SK-N-SH (cell line): ENCODE measurements at regions not wholly inside any gene's neighbourhood (a gene's known extent, or its start where the extent isn't known, plus 50 kb on each side); places are given as distances from the start of the nearest gene placed in this dataset.
A peak's percentile ranks its signal among the peaks of the same experiment; 100 is the strongest.

Experiments
- CTCF ChIA-PET: fragments of 300-600, 350-600 bp; formaldehyde crosslinking; extraction: SDS; loops from one replicate; lab custom pipeline; 2021; lab: Yijun Ruan, JAX
- POLR2A ChIA-PET: fragments of 350-600 bp; sonication (Branson Sonifier 250); formaldehyde crosslinking; extraction: SDS; loops from one replicate; lab custom pipeline; 2020; ENCODE audit warnings: antibody characterized with exemption, inconsistent platforms; lab: Yijun Ruan, JAX
- DNase-seq: peaks from one replicate; pipeline ENCODE4 v3.0.0; 2012
- H2AFZ ChIP-seq: fragments of 200-600 bp; sonication (generic); 2 replicates; pipeline ENCODE4 v1.8.1; 2016; ENCODE audit warnings: antibody characterized with exemption, mild to moderate bottlenecking, low read depth
- H3F3A ChIP-seq: fragments of 200-600 bp; sonication (generic); replicated peaks from 2 replicates; pipeline ENCODE3; 2016; ENCODE audit warnings: antibody characterized with exemption, mild to moderate bottlenecking; ENCODE audit not compliant: insufficient read depth
- H3K27ac ChIP-seq, 2 experiments: fragments of 200-500 bp in 1 of 2; fragments of 200-600 bp in 1 of 2; sonication (Bioruptor generic) in 1 of 2; sonication (generic), shearing (Covaris generic) in 1 of 2; 2 replicates each; pipeline versions ENCODE4 v1.5.1 to v1.6.1; 2014 to 2016; ENCODE audit warnings: low read depth in 2 of 2, inconsistent platforms in 1 of 2, low read length in 1 of 2, mild to moderate bottlenecking in 1 of 2, mixed read lengths in 1 of 2
- H3K27me3 ChIP-seq: fragments of 200-600 bp; sonication (generic), shearing (Covaris generic); 2 replicates; pipeline ENCODE4 v1.6.1; 2016; ENCODE audit warnings: mixed run types; ENCODE audit not compliant: insufficient read depth
- H3K36me3 ChIP-seq, 2 experiments: fragments of 200-500 bp in 1 of 2; fragments of 200-600 bp in 1 of 2; sonication (Bioruptor generic) in 1 of 2; sonication (generic) in 1 of 2; replicated peaks in 1 of 2; 2 replicates each; pipeline versions ENCODE3 to v1.5.1; 2014 to 2016; ENCODE audit warnings: low read length in 1 of 2, mild to moderate bottlenecking in 1 of 2; ENCODE audit not compliant: insufficient read depth in 2 of 2, control insufficient read depth in 1 of 2
- H3K4me1 ChIP-seq, 2 experiments: fragments of 200-500 bp in 1 of 2; fragments of 200-600 bp in 1 of 2; sonication (Bioruptor generic) in 1 of 2; sonication (generic), shearing (Covaris generic) in 1 of 2; 2 replicates each; pipeline versions ENCODE4 v1.5.1 to v1.6.1; 2014 to 2016; ENCODE audit warnings: low read depth in 1 of 2, low read length in 1 of 2, mixed run types in 1 of 2; ENCODE audit not compliant: insufficient read depth in 2 of 2, control insufficient read depth in 1 of 2
- H3K4me2 ChIP-seq: fragments of 200-600 bp; sonication (generic), shearing (Covaris generic); 2 replicates; pipeline ENCODE4 v1.6.1; 2017; ENCODE audit warnings: mixed run types
- H3K4me3 ChIP-seq, 2 experiments: fragments of 200-500 bp in 1 of 2; fragments of 200-600 bp in 1 of 2; sonication (Bioruptor generic) in 1 of 2; sonication (generic), shearing (Covaris generic) in 1 of 2; 2 replicates each; pipeline versions ENCODE4 v1.5.1 to v1.8.1; 2014 to 2016; ENCODE audit warnings: low read depth in 2 of 2, inconsistent platforms in 1 of 2, low read length in 1 of 2, mild to moderate bottlenecking in 1 of 2, mixed read lengths in 1 of 2, moderate library complexity in 1 of 2
- H3K79me2 ChIP-seq: fragments of 200-600 bp; sonication (generic); 2 replicates; pipeline ENCODE4 v1.8.1; 2017; ENCODE audit warnings: mild to moderate bottlenecking; ENCODE audit not compliant: insufficient read depth
- H3K9ac ChIP-seq: fragments of 200-600 bp; sonication (generic); 2 replicates; pipeline ENCODE4 v1.6.1; 2017; ENCODE audit warnings: mixed run types
- H3K9me2 ChIP-seq: fragments of 200-600 bp; sonication (generic); 2 replicates; pipeline ENCODE4 v1.6.1; 2017; ENCODE audit warnings: mixed run types
- H3K9me3 ChIP-seq: fragments of 200-600 bp; sonication (generic); 2 replicates; pipeline ENCODE4 v1.6.1; 2017; ENCODE audit warnings: mixed run types, mild to moderate bottlenecking, moderate library complexity
- H4K20me1 ChIP-seq: fragments of 200-600 bp; sonication (generic); 2 replicates; pipeline ENCODE4 v1.6.1; 2017; ENCODE audit warnings: mild to moderate bottlenecking, mixed run types; ENCODE audit not compliant: insufficient read depth
- CHD2 ChIP-seq: fragments of 150-350 bp; IDR thresholded peaks from 2 replicates; pipeline ENCODE4 v1.6.1; 2018; ENCODE audit warnings: low read length; ENCODE audit not compliant: partially characterized antibody
- CTCF ChIP-seq: fragments of 200-600 bp; sonication (generic); IDR thresholded peaks from 2 replicates; pipeline ENCODE4 v1.6.1; 2017; ENCODE audit warnings: antibody characterized with exemption, mild to moderate bottlenecking, moderate library complexity
- ELF1 ChIP-seq: IDR thresholded peaks from 2 replicates; pipeline ENCODE4 v1.4.0; 2012
- EP300 ChIP-seq, 2 experiments: IDR thresholded peaks; 2 replicates each; pipeline versions ENCODE4 v1.4.0 to v1.6.1; 2012; ENCODE audit warnings: borderline replicate concordance in 1 of 2, low read depth in 1 of 2, low read length in 1 of 2
- EZH2phosphoT487 ChIP-seq: fragments of 200-600 bp; sonication (generic); IDR thresholded peaks from 2 replicates; pipeline ENCODE4 v1.6.1; 2017; ENCODE audit warnings: low read depth, mixed run types, mild to moderate bottlenecking, antibody characterized with exemption, moderate library complexity, borderline replicate concordance
- FOSL2 ChIP-seq: IDR thresholded peaks from 2 replicates; pipeline ENCODE4 v1.4.0; 2012; ENCODE audit warnings: low read depth, mild to moderate bottlenecking, moderate library complexity, borderline replicate concordance
- JUND ChIP-seq: IDR thresholded peaks from 2 replicates; pipeline ENCODE4 v1.4.0; 2012
- MAX ChIP-seq: IDR thresholded peaks from 2 replicates; pipeline ENCODE4 v1.4.0; 2012; ENCODE audit warnings: low read depth
- NFIC ChIP-seq: IDR thresholded peaks from 2 replicates; pipeline ENCODE4 v1.4.0; 2012; ENCODE audit warnings: borderline replicate concordance
- NRF1 ChIP-seq: IDR thresholded peaks from 2 replicates; pipeline ENCODE4 v1.6.1; 2012; ENCODE audit warnings: low read depth, mild to moderate bottlenecking, low read length
- PBX3 ChIP-seq: IDR thresholded peaks from 2 replicates; pipeline ENCODE4; 2012
- RAD21 ChIP-seq: IDR thresholded peaks from 2 replicates; pipeline ENCODE4 v1.6.1; 2012; ENCODE audit warnings: mild to moderate bottlenecking, low read length
- RCOR1 ChIP-seq: fragments of 150-350 bp; IDR thresholded peaks from 2 replicates; pipeline ENCODE4 v1.6.1; 2017; ENCODE audit warnings: antibody characterized with exemption, low read length
- REST ChIP-seq: IDR thresholded peaks from 2 replicates; pipeline ENCODE4 v1.6.1; 2012; ENCODE audit warnings: mild to moderate bottlenecking, low read depth, low read length, moderate library complexity
- RXRA ChIP-seq: IDR thresholded peaks from 2 replicates; pipeline ENCODE4 v1.4.0; 2012; ENCODE audit warnings: low read depth, mild to moderate bottlenecking, borderline replicate concordance
- SMC3 ChIP-seq: IDR thresholded peaks from 2 replicates; pipeline ENCODE4 v1.6.1; 2012; ENCODE audit warnings: low read depth, low read length, improper control_type of control experiment
- TEAD4 ChIP-seq: IDR thresholded peaks from 2 replicates; pipeline ENCODE4 v1.4.0; 2012; ENCODE audit warnings: mild to moderate bottlenecking, borderline replicate concordance; ENCODE audit not compliant: insufficient read depth
- USF2 ChIP-seq: fragments of 150-350 bp; IDR thresholded peaks from 2 replicates; pipeline ENCODE4 v1.6.1; 2017; ENCODE audit warnings: antibody characterized with exemption, low read length, low read depth, borderline replicate concordance
- YY1 ChIP-seq: IDR thresholded peaks from 2 replicates; pipeline ENCODE4 v1.4.0; 2012; ENCODE audit warnings: low read depth, mild to moderate bottlenecking
- WGBS: methylation state at CpG from one replicate; pipeline ENCODE4 v1.1.6; 2017; ENCODE audit warnings: low lambda C conversion rate; 5-methylcytosine and 5-hydroxymethylcytosine counted together

- ChIA-PET POLR2A (no interaction called here), CTCF (interaction anchor here (0.9 to 1.9 kb wide), 2 partner anchors 277 to 468 kb away, joined by 3 to 6 read pairs; no protein-coding TSS in a partner anchor)
- H3K4me3 ChIP-seq, result no peak overlapping the region
- H3K27me3 ChIP-seq, result no peaks in the 10 kb centered on the region
- H3K36me3 ChIP-seq, result no peaks in the 10 kb centered on the region
- no peak for DNase-seq
- no peak overlapping the region for H3K9ac ChIP-seq
- 71% methylated on average over 10 of the region's 10 CpGs for WGBS
- H3K79me2 ChIP-seq, result no peaks in the 10 kb centered on the region
- peak overlapping the region; percentile 49 for H2AFZ ChIP-seq
- H4K20me1 ChIP-seq, result no peaks in the 10 kb centered on the region
- H3K4me1 ChIP-seq, result peaks cover 0 to 3% of the 10 kb centered on the region in 2 experiments; a peak in 2 of 4 replicates
- no peaks in the 10 kb centered on the region; the same call in 1 of the 2 replicates for H3K9me3 ChIP-seq
- no peaks in the 10 kb centered on the region for H3F3A ChIP-seq
- no peak overlapping the region for H3K27ac ChIP-seq
- H3K9me2 ChIP-seq, result no peaks in the 10 kb centered on the region
- TF ChIP-seq EP300 (IDR thresholded peaks at IDR 0.05; ENCODE audit: borderline replicate concordance in 1 of 2, low read depth in 1 of 2, low read length in 1 of 2), result no peak
- TF ChIP-seq RCOR1, result no peak
- TF ChIP-seq TEAD4, result no peak
- TF ChIP-seq CHD2, result no peak
- no peak for TF ChIP-seq USF2
- TF ChIP-seq RXRA, result no peak
- TF ChIP-seq JUND, result no peak
- no peak for TF ChIP-seq YY1
- TF ChIP-seq RAD21, result no peak
- TF ChIP-seq MAX, result no peak
- no peak for TF ChIP-seq PBX3
- TF ChIP-seq NFIC, result no peak
- TF ChIP-seq FOSL2, result no peak
- no peak for TF ChIP-seq ELF1
- no peak for TF ChIP-seq NRF1
- TF ChIP-seq EZH2phosphoT487, result no peak
- no peak for TF ChIP-seq SMC3
- no peak for TF ChIP-seq REST
- TF ChIP-seq CTCF, result no peak
- no peak overlapping the region for H3K4me2 ChIP-seq
These were observed 151.1 kb upstream of the DPT start for GRCh38 chr1:168879896-168880734.
